ENCODE measurements at regions not wholly inside any gene's neighbourhood (a gene's known extent, or its start where the extent isn't known, plus 50 kb on each side); places are given as distances from the start of the nearest gene placed in this dataset.

DNA sequence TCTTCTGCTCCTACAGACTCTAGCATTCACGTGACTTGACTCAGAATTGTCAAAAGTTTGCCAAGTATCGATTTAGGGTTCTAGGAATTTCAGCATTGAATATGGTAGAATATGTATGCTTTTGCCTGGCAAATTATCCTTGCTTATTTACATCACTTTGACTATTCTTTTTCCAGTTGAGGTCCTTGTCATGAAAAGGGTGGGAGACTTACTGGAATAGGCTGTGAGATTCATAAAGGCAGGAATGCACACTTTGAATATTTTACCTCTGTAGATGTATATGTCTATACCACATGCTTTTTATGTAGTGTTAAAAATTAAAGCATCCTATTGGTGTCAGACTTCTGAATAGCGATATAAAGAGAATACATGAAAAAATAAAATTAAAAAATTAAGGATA, 378.8 kb upstream of the RARB start:
- Histone ChIP-seq H3K9me3 (ENCODE audit: control insufficient read depth, insufficient read depth, low read depth, low read length) (no peaks in the 10 kb centered on the region), H3K27ac (ENCODE audit: extremely low read depth, low read depth, low read length) (no peak overlapping the region), H3K4me3 (ENCODE audit: low read depth, low read length) (no peak overlapping the region), H3K36me3 (ENCODE audit: control insufficient read depth in 2 of 2, insufficient read depth in 1 of 2, low read length in 2 of 2) (no peaks in the 10 kb centered on the region), H3K4me1 (ENCODE audit: control insufficient read depth, insufficient read depth, low read length) (no peaks in the 10 kb centered on the region)
- POLR2A ChIA-PET: no interaction called here
- CTCF ChIA-PET: interaction anchor here (0.8 kb wide), 1 partner anchor 16 kb away, joined by 3 read pairs; no protein-coding TSS in a partner anchor
- TF ChIP-seq ZNF561 (tag by site-specific recombination; IDR thresholded peaks at IDR 0.05; ENCODE audit: borderline replicate concordance): no peak
- TF ChIP-seq TRIM28 (IDR thresholded peaks at IDR 0.05; ENCODE audit: borderline replicate concordance, low read length): no peak
- TF ChIP-seq WT1 (tag by site-specific recombination; IDR thresholded peaks at IDR 0.05): no peak
- TF ChIP-seq ZNF114 (tag by site-specific recombination; IDR thresholded peaks at IDR 0.05): no peak

DNA sequence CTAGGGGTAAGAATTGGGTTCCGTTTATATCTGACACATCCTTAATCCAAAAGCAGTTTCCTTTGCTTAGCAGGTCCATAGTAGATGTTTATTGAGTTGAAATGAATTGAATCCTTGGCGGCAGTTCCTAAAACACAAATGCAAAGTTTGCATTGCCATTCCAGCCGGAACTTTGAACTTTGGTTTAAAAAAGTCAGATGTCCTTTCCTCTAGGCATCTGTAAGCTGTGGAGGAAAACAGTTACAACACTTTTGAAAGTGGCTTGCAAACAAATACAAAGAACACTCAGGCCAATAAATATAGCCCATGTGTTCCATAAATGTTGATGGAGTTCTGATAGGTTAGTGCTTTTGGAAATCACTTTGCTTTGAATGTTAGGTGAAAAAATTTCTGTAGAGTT, 374.7 kb upstream of the RARB start:
- ChIA-PET CTCF (no interaction called here), POLR2A (no interaction called here)
- no peaks in the 10 kb centered on the region for H3K4me1 ChIP-seq (ENCODE audit: control insufficient read depth, insufficient read depth, low read length)

More for the DNA sequence above, 374.7 kb upstream of the RARB start:
- Histone ChIP-seq H3K4me3 (ENCODE audit: low read depth, low read length) (no peak overlapping the region), H3K36me3 (ENCODE audit: control insufficient read depth in 2 of 2, insufficient read depth in 1 of 2, low read length in 2 of 2) (no peaks in the 10 kb centered on the region), H3K27ac (ENCODE audit: extremely low read depth, low read depth, low read length) (no peak overlapping the region), H3K9me3 (ENCODE audit: control insufficient read depth, insufficient read depth, low read depth, low read length) (no peaks in the 10 kb centered on the region)
- TF ChIP-seq SCRT2 (tag by site-specific recombination; IDR thresholded peaks at IDR 0.05): no peak
- TF ChIP-seq, protein P1, sequence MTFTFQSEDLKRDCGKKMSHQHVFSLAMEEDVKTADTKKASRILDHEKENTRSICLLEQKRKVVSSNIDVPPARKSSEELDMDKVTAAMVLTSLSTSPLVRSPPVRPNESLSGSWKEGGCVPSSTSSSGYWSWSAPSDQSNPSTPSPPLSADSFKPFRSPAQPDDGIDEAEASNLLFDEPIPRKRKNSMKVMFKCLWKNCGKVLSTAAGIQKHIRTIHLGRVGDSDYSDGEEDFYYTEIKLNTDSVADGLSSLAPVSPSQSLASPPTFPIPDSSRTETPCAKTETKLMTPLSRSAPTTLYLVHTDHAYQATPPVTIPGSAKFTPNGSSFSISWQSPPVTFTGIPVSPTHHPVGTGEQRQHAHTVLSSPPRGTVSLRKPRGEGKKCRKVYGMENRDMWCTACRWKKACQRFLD (tag by site-specific recombination; IDR thresholded peaks at IDR 0.05): no peak
- TF ChIP-seq ZNF610 (tag by site-specific recombination; IDR thresholded peaks at IDR 0.05; ENCODE audit: borderline replicate concordance): no peak
- TF ChIP-seq ZNF391 (tag by site-specific recombination; IDR thresholded peaks at IDR 0.05; ENCODE audit: borderline replicate concordance, low read depth): no peak
- TF ChIP-seq OSR2 (tag by site-specific recombination; IDR thresholded peaks at IDR 0.05): no peak
- no peak for TF ChIP-seq ZNF544 (tag by site-specific recombination; IDR thresholded peaks at IDR 0.05)
- TF ChIP-seq, protein P2, sequence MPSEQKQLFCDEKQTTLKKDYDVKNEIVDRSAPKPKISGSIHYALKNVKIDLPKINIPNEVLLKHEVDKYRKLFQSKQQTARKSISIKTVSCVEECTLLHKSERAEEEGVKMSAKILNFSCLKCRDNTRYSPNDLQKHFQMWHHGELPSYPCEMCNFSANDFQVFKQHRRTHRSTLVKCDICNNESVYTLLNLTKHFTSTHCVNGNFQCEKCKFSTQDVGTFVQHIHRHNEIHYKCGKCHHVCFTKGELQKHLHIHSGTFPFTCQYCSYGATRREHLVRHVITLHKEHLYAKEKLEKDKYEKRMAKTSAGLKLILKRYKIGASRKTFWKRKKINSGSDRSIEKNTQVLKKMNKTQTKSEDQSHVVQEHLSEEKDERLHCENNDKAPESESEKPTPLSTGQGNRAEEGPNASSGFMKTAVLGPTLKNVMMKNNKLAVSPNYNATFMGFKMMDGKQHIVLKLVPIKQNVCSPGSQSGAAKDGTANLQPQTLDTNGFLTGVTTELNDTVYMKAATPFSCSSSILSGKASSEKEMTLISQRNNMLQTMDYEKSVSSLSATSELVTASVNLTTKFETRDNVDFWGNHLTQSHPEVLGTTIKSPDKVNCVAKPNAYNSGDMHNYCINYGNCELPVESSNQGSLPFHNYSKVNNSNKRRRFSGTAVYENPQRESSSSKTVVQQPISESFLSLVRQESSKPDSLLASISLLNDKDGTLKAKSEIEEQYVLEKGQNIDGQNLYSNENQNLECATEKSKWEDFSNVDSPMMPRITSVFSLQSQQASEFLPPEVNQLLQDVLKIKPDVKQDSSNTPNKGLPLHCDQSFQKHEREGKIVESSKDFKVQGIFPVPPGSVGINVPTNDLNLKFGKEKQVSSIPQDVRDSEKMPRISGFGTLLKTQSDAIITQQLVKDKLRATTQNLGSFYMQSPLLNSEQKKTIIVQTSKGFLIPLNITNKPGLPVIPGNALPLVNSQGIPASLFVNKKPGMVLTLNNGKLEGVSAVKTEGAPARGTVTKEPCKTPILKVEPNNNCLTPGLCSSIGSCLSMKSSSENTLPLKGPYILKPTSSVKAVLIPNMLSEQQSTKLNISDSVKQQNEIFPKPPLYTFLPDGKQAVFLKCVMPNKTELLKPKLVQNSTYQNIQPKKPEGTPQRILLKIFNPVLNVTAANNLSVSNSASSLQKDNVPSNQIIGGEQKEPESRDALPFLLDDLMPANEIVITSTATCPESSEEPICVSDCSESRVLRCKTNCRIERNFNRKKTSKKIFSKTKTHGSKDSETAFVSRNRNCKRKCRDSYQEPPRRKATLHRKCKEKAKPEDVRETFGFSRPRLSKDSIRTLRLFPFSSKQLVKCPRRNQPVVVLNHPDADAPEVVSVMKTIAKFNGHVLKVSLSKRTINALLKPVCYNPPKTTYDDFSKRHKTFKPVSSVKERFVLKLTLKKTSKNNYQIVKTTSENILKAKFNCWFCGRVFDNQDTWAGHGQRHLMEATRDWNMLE (tag by site-specific recombination; conservative IDR thresholded peaks at IDR 0.05; ENCODE audit: low read depth): no peak
- no peak for TF ChIP-seq ZNF549 (tag by site-specific recombination; IDR thresholded peaks at IDR 0.05)
- TF ChIP-seq ZNF600 (tag by site-specific recombination; IDR thresholded peaks at IDR 0.05): no peak
- TF ChIP-seq ZNF132 (tag by site-specific recombination; IDR thresholded peaks at IDR 0.05; ENCODE audit: borderline replicate concordance): no peak
- TF ChIP-seq ZNF658 (tag by site-specific recombination; IDR thresholded peaks at IDR 0.05): no peak
- TF ChIP-seq ZNF571 (tag by site-specific recombination; IDR thresholded peaks at IDR 0.05): no peak
- TF ChIP-seq, protein P3, sequence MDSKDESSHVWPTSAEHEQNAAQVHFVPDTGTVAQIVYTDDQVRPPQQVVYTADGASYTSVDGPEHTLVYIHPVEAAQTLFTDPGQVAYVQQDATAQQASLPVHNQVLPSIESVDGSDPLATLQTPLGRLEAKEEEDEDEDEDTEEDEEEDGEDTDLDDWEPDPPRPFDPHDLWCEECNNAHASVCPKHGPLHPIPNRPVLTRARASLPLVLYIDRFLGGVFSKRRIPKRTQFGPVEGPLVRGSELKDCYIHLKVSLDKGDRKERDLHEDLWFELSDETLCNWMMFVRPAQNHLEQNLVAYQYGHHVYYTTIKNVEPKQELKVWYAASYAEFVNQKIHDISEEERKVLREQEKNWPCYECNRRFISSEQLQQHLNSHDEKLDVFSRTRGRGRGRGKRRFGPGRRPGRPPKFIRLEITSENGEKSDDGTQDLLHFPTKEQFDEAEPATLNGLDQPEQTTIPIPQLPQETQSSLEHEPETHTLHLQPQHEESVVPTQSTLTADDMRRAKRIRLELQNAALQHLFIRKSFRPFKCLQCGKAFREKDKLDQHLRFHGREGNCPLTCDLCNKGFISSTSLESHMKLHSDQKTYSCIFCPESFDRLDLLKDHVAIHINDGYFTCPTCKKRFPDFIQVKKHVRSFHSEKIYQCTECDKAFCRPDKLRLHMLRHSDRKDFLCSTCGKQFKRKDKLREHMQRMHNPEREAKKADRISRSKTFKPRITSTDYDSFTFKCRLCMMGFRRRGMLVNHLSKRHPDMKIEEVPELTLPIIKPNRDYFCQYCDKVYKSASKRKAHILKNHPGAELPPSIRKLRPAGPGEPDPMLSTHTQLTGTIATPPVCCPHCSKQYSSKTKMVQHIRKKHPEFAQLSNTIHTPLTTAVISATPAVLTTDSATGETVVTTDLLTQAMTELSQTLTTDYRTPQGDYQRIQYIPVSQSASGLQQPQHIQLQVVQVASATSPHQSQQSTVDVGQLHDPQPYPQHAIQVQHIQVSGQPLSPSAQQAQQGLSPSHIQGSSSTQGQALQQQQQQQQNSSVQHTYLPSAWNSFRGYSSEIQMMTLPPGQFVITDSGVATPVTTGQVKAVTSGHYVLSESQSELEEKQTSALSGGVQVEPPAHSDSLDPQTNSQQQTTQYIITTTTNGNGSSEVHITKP (tag by site-specific recombination; IDR thresholded peaks at IDR 0.05): no peak

All from HEK293 (cell line).